Breast epithelium (tissue), 4 donors: ENCODE measurements at regions not wholly inside any gene's neighbourhood (a gene's known extent, or its start where the extent isn't known, plus 50 kb on each side); places are given as distances from the start of the nearest gene placed in this dataset.
"Not testable (repeated sequence)": the region's sequence is repeated elsewhere in the genome, so short reads cannot be mapped to it uniquely, and the experiment has no call there.

Source experiments
- DNase-seq, 2 donors: peaks; one replicate each; pipeline ENCODE4 v3.0.0-alpha.2; 2019; ENCODE audit warnings: low spot score in 2 of 2
- H3K27ac ChIP-seq, 2 donors: fragments of 200-600 bp; sonication (generic) in 1 of 2; one replicate each; pipeline ENCODE4 v1.5.1; 2016 to 2019; ENCODE audit warnings: mild to moderate bottlenecking in 1 of 2
- H3K27me3 ChIP-seq, 2 donors: fragments of 200-600 bp; sonication (generic) in 1 of 2; one replicate each; pipeline versions ENCODE4 v1.5.1 to v1.6.0; 2017 to 2019; ENCODE audit warnings: control low read depth in 1 of 2, mild to moderate bottlenecking in 1 of 2
- H3K36me3 ChIP-seq: fragments of 200-600 bp; one replicate; pipeline ENCODE4 v1.5.1; 2019
- H3K4me1 ChIP-seq, 2 donors: fragments of 200-600 bp; sonication (generic); one replicate each; pipeline ENCODE4 v1.5.1; 2016 to 2019; ENCODE audit warnings: control low read depth in 1 of 2
- H3K4me3 ChIP-seq, 3 donors: fragments of 200-600 bp; sonication (generic); 1 replicate in 2 of 3; 2 replicates in 1 of 3; pipeline ENCODE4 v1.5.1; 2016 to 2019; ENCODE audit warnings: mild to moderate bottlenecking in 3 of 3, moderate library complexity in 2 of 3
- H3K9me3 ChIP-seq, 2 donors: fragments of 200-600 bp; sonication (generic) in 1 of 2; one replicate each; pipeline ENCODE4 v1.5.1; 2016 to 2019; ENCODE audit warnings: control low read depth in 1 of 2
- POLR2A ChIP-seq: fragments of 450-650 bp; IDR thresholded peaks from one replicate; pipeline ENCODE4 v1.6.1; 2016; ENCODE audit warnings: antibody characterized with exemption, mild to moderate bottlenecking, moderate library complexity
- POLR2AphosphoS5 ChIP-seq, 3 donors: sonication (generic); formaldehyde crosslinking; IDR thresholded peaks; one replicate each; pipeline ENCODE4 v1.6.1; 2017; ENCODE audit warnings: antibody characterized with exemption in 3 of 3
- intact Hi-C: fragments of 100-400 bp; cut with DNase I; formaldehyde crosslinking; loops from one replicate; pipeline ENCODE4 v1.15.1; 2023; ENCODE audit warnings: low total_unique reads
- TF ChIP-seq, protein P1 (sequence below), 3 donors: fragments of 450-650 bp; IDR thresholded peaks; one replicate each; pipeline ENCODE4 v1.5.1; 2016 to 2017; ENCODE audit warnings: antibody characterized with exemption in 3 of 3, mild to moderate bottlenecking in 3 of 3, moderate library complexity in 3 of 3

DNA sequence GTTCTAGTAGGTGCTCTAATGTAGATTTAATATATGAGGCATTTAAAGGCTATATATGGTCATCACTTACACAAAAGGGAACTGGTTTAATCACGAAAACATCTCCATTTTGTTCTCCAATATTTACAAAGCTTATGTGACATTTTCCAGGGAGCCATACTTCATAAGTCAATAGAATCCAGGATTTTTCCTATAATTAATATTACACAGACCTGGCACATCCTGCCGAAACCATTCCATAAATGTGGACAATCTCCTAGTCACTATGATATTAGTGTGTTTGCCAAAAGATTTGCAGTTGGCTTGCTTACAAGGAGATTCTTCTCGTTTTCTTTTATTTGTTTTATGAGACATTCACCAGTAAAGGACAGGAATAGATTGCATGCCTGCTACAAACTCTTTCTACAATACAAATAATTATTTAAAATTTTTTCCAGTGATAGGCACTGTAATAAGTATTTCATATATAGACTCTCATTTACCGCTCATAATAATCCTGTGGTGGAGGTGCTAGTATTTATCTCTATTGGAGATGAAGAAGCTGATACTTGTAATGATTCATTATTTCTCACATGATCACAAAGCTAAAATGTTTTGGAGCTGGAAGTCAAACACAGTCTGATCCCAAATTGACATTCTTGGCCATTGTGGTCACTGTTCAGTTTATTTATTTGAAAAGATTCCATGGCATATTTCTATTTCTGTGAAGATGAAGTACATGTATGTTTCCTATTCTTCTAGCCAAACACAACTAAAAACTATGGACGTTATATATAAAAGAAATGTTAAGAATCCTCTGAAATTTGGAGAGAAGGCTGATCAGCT is 597.0 kb downstream of the HTR1B start:
- Histone ChIP-seq H3K27ac (no peak overlapping the region), H3K9me3 (no peaks in the 10 kb centered on the region), H3K27me3 (no peaks in the 10 kb centered on the region), H3K36me3 (no peaks in the 10 kb centered on the region), H3K4me1 (no peaks in the 10 kb centered on the region), H3K4me3 (no peak overlapping the region)
- DNase-seq, result no peak
- no peak for TF ChIP-seq POLR2A
- intact Hi-C loops, result no loop called here

GRCh38 chr6:76862936-76863335 is 600.4 kb downstream of the HTR1B start:
- no peak overlapping the region for H3K4me3 ChIP-seq
- intact Hi-C loops, result no loop called here
- no peak overlapping the region for H3K27ac ChIP-seq
- TF ChIP-seq POLR2AphosphoS5 (IDR thresholded peaks at IDR 0.05), result no peak
- TF ChIP-seq, protein P1, sequence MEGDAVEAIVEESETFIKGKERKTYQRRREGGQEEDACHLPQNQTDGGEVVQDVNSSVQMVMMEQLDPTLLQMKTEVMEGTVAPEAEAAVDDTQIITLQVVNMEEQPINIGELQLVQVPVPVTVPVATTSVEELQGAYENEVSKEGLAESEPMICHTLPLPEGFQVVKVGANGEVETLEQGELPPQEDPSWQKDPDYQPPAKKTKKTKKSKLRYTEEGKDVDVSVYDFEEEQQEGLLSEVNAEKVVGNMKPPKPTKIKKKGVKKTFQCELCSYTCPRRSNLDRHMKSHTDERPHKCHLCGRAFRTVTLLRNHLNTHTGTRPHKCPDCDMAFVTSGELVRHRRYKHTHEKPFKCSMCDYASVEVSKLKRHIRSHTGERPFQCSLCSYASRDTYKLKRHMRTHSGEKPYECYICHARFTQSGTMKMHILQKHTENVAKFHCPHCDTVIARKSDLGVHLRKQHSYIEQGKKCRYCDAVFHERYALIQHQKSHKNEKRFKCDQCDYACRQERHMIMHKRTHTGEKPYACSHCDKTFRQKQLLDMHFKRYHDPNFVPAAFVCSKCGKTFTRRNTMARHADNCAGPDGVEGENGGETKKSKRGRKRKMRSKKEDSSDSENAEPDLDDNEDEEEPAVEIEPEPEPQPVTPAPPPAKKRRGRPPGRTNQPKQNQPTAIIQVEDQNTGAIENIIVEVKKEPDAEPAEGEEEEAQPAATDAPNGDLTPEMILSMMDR (IDR thresholded peaks at IDR 0.05), result no peak
- no peak for TF ChIP-seq POLR2A
- H3K27me3 ChIP-seq, result no peaks in the 10 kb centered on the region
- no peaks in the 10 kb centered on the region for H3K4me1 ChIP-seq
- no peaks in the 10 kb centered on the region for H3K36me3 ChIP-seq
- H3K9me3 ChIP-seq, result no peaks in the 10 kb centered on the region
- DNase-seq, result no peak

GRCh38 chr6:76861403-76861802 is 601.9 kb downstream of the HTR1B start:
- intact Hi-C loops, result no loop called here
- TF ChIP-seq POLR2AphosphoS5 (IDR thresholded peaks at IDR 0.05), result no peak
- no peak overlapping the region for H3K4me3 ChIP-seq
- H3K27ac ChIP-seq, result no peak overlapping the region
- DNase-seq, result no peak
- no peaks in the 10 kb centered on the region for H3K27me3 ChIP-seq
- H3K36me3 ChIP-seq, result no peaks in the 10 kb centered on the region
- H3K4me1 ChIP-seq, result no peaks in the 10 kb centered on the region
- H3K9me3 ChIP-seq, result no peaks in the 10 kb centered on the region

- Histone ChIP-seq H3K4me1 (no peaks in the 10 kb centered on the region), H3K4me3 (no peak overlapping the region), H3K9me3 (no peaks in the 10 kb centered on the region), H3K27ac (no peak overlapping the region), H3K36me3 (no peaks in the 10 kb centered on the region), H3K27me3 (no peaks in the 10 kb centered on the region)
- no peak for DNase-seq
- TF ChIP-seq POLR2A (no peak), POLR2AphosphoS5 (IDR thresholded peaks at IDR 0.05) (no peak)
- TF ChIP-seq, protein P1 (IDR thresholded peaks at IDR 0.05), result no peak
- intact Hi-C loops, result no loop called here
Measured at GRCh38 chr6:76856065-76856464, 607.2 kb downstream of the HTR1B start.

DNA sequence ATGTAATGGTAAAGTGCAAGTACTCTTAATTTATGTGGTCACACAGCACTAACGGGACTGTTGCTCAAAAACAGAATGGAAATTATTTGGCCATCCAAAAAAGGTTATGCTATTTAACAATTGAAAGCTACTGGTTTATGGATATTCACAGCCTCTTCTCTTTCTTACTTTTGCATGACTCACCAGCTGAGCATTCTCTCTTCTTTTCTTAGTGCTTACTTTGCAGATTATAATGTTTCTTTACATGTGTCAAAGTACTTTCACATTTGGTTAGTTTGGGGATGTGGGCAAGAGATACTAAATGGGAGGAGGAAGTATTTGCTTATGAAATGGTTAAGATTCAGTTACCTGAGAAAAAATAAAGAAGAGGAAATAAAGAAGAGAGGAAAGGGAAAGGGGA is 610.5 kb downstream of the HTR1B start:
- no peaks in the 10 kb centered on the region for H3K4me1 ChIP-seq
- no peak for DNase-seq
- H3K4me3 ChIP-seq, result no peak overlapping the region
- H3K27ac ChIP-seq, result no peak overlapping the region
- H3K9me3 ChIP-seq, result no peaks in the 10 kb centered on the region
- TF ChIP-seq POLR2AphosphoS5 (IDR thresholded peaks at IDR 0.05) (no peak), POLR2A (no peak)
- TF ChIP-seq, protein P1 (IDR thresholded peaks at IDR 0.05), result no peak
- intact Hi-C loops, result no loop called here
- H3K36me3 ChIP-seq, result no peaks in the 10 kb centered on the region
- no peaks in the 10 kb centered on the region for H3K27me3 ChIP-seq

DNA sequence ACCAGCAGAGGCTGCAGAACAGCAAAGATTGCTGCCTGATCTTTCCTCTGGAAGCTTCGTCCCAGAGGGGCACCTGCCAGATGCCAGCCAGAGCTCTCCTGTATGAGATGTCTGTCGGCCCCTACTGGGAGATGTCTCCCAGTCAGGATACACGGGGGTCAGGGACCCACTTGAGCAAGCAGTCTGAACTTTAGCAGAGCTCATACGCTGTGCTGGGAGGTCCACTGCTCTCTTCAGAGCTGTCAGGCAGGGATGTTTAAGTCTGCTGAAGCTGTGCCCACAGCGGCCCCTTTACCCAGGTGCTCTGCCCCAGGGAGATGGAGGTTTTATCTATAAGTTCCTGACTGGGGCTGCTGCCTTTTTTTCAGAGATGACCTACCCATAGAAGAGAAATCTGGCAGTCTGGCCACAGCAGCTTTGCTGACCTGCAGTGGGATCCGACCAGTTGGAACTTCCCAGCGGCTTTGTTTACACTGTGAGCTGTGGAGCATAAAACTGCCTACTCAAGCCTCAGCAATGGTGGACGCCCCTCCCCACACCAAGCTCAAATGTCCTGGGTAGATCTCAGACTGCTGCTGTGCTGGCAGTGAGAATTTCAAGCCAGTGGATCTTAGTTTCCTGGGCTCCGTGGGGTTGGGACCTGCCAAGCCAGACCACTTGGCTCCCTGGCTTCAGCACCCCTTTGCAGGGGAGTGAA is 613.9 kb downstream of the HTR1B start:
- H3K4me3 ChIP-seq, H3K27ac ChIP-seq, H3K27me3 ChIP-seq, H3K9me3 ChIP-seq, H3K36me3 ChIP-seq, DNase-seq, intact Hi-C loops, H3K4me1 ChIP-seq: not testable (repeated sequence)
